Trophoblast cell (in vitro differentiated cells and primary cell): ENCODE measurements at regions not wholly inside any gene's neighbourhood (a gene's known extent, or its start where the extent isn't known, plus 50 kb on each side); places are given as distances from the start of the nearest gene placed in this dataset.

Experiments
- DNase-seq, 2 donors: peaks; one replicate each; pipeline ENCODE4 v3.0.0-alpha.2; 2016
- H2AFZ ChIP-seq: 2 replicates; pipeline ENCODE4 v1.6.1; 2013; ENCODE audit warnings: low read length, moderate library complexity, mild to moderate bottlenecking; ENCODE audit not compliant: insufficient read depth, poor library complexity
- H2AK5ac ChIP-seq: 2 replicates; pipeline ENCODE4 v1.6.1; 2013; ENCODE audit warnings: mild to moderate bottlenecking, low read length
- H2BK120ac ChIP-seq: 2 replicates; pipeline ENCODE4 v1.6.1; 2013; ENCODE audit warnings: low read length, mild to moderate bottlenecking, moderate library complexity; ENCODE audit not compliant: insufficient read depth, poor library complexity
- H2BK12ac ChIP-seq: 2 replicates; pipeline ENCODE4 v1.6.1; 2013; ENCODE audit warnings: mild to moderate bottlenecking, low read length, moderate library complexity
- H2BK5ac ChIP-seq: 2 replicates; pipeline ENCODE4 v1.6.1; 2013; ENCODE audit warnings: low read length, low read depth, moderate library complexity, mild to moderate bottlenecking; ENCODE audit not compliant: poor library complexity
- H3K14ac ChIP-seq: 2 replicates; pipeline ENCODE4 v1.6.1; 2013; ENCODE audit warnings: mild to moderate bottlenecking, low read length
- H3K18ac ChIP-seq: 2 replicates; pipeline ENCODE4 v1.6.1; 2013; ENCODE audit warnings: mild to moderate bottlenecking, low read length
- H3K23ac ChIP-seq: 2 replicates; pipeline ENCODE4 v1.6.1; 2013; ENCODE audit warnings: low read length
- H3K27ac ChIP-seq: 2 replicates; pipeline ENCODE4 v1.5.1; 2013; ENCODE audit warnings: low read depth, mild to moderate bottlenecking, inconsistent platforms, low read length, moderate library complexity
- H3K27me3 ChIP-seq: 2 replicates; pipeline ENCODE4 v1.6.1; 2013; ENCODE audit warnings: inconsistent platforms, mild to moderate bottlenecking, low read length, moderate library complexity; ENCODE audit not compliant: insufficient read depth
- H3K36me3 ChIP-seq, 2 experiments: 1 replicate in 1 of 2; 2 replicates in 1 of 2; pipeline ENCODE4 v1.6.1; 2013; ENCODE audit warnings: low read length in 2 of 2, mild to moderate bottlenecking in 2 of 2, moderate library complexity in 1 of 2; ENCODE audit not compliant: insufficient read depth in 2 of 2, control insufficient read depth in 1 of 2
- H3K4ac ChIP-seq: 2 replicates; pipeline ENCODE4 v1.6.1; 2013; ENCODE audit warnings: low read depth, mild to moderate bottlenecking, low read length, moderate library complexity
- H3K4me1 ChIP-seq, 2 experiments: 1 replicate in 1 of 2; 2 replicates in 1 of 2; pipeline ENCODE4 v1.6.1; 2013; ENCODE audit warnings: low read length in 2 of 2, mild to moderate bottlenecking in 2 of 2, moderate library complexity in 1 of 2; ENCODE audit not compliant: insufficient read depth in 2 of 2, control insufficient read depth in 1 of 2
- H3K4me2 ChIP-seq: 2 replicates; pipeline ENCODE4 v1.6.1; 2013; ENCODE audit warnings: inconsistent platforms, mild to moderate bottlenecking, low read length, moderate library complexity
- H3K4me3 ChIP-seq: 2 replicates; pipeline ENCODE4 v1.5.1; 2013; ENCODE audit warnings: mild to moderate bottlenecking, low read depth, low read length, inconsistent platforms
- H3K79me1 ChIP-seq: one replicate; pipeline ENCODE4 v1.6.1; 2013; ENCODE audit warnings: low read length
- H3K79me2 ChIP-seq: 2 replicates; pipeline ENCODE4 v1.6.1; 2013; ENCODE audit warnings: low read length, mild to moderate bottlenecking; ENCODE audit not compliant: control insufficient read depth, insufficient read depth, poor library complexity
- H3K9ac ChIP-seq: 2 replicates; pipeline ENCODE4 v1.6.1; 2013; ENCODE audit warnings: mild to moderate bottlenecking, low read length
- H3K9me3 ChIP-seq: 2 replicates; pipeline ENCODE4 v1.6.1; 2013; ENCODE audit warnings: low read depth, mild to moderate bottlenecking, control low read depth, inconsistent platforms, low read length; ENCODE audit not compliant: insufficient read depth
- H4K12ac ChIP-seq: 2 replicates; pipeline ENCODE4 v1.6.1; 2013; ENCODE audit warnings: low read depth, mild to moderate bottlenecking, low read length, moderate library complexity
- H4K8ac ChIP-seq: 2 replicates; pipeline ENCODE4 v1.6.1; 2013; ENCODE audit warnings: low read depth, mild to moderate bottlenecking, low read length, moderate library complexity
- H4K91ac ChIP-seq: one replicate; pipeline ENCODE4 v1.6.1; 2013; ENCODE audit warnings: low read depth, mild to moderate bottlenecking, low read length, moderate library complexity
- WGBS: extraction: QIAGEN DNeasy Blood & Tissue Kit; methylation state at CpG from one replicate; pipeline ENCODE4 v1.1.7; 2013; ENCODE audit warnings: missing lambda C conversion rate; ENCODE audit not compliant: insufficient read length, insufficient coverage; ENCODE audit errors: extremely low coverage; 5-methylcytosine and 5-hydroxymethylcytosine counted together

GRCh38 chr2:144854596-144854995 is 334.7 kb upstream of the ZEB2 start:
- Histone ChIP-seq H2BK120ac (no peak overlapping the region), H3K36me3 (no peaks in the 10 kb centered on the region), H2BK12ac (no peak overlapping the region), H3K4me3 (no peak overlapping the region), H3K23ac (no peak overlapping the region), H3K27ac (no peak overlapping the region), H3K14ac (no peak overlapping the region), H3K79me2 (no peaks in the 10 kb centered on the region), H3K9ac (no peak overlapping the region), H3K4me1 (no peaks in the 10 kb centered on the region), H3K4ac (no peak overlapping the region), H4K8ac (no peak overlapping the region), H3K4me2 (no peak overlapping the region), H4K91ac (no peak overlapping the region), H4K12ac (no peak overlapping the region), H2BK5ac (no peak overlapping the region), H3K9me3 (peaks cover 1% of the 10 kb centered on the region), H2AFZ (no peak overlapping the region), H3K79me1 (no peaks in the 10 kb centered on the region), H2AK5ac (no peak overlapping the region), H3K27me3 (no peaks in the 10 kb centered on the region), H3K18ac (no peak overlapping the region)
- DNase-seq, result no peak
- WGBS, result no CpG with 5 or more reads among the region's 4 CpGs

- Histone ChIP-seq H2BK12ac (no peak overlapping the region), H3K27ac (no peak overlapping the region), H3K9ac (no peak overlapping the region), H2AK5ac (no peak overlapping the region), H3K79me2 (no peaks in the 10 kb centered on the region), H3K4me3 (no peak overlapping the region), H3K23ac (no peak overlapping the region), H3K4me2 (no peak overlapping the region), H2BK120ac (no peak overlapping the region), H3K4me1 (no peaks in the 10 kb centered on the region), H3K36me3 (no peaks in the 10 kb centered on the region), H4K12ac (no peak overlapping the region), H3K9me3 (peaks cover 1% of the 10 kb centered on the region), H4K8ac (no peak overlapping the region), H3K79me1 (no peaks in the 10 kb centered on the region), H3K27me3 (no peaks in the 10 kb centered on the region), H3K4ac (no peak overlapping the region), H4K91ac (no peak overlapping the region), H3K14ac (no peak overlapping the region), H2BK5ac (no peak overlapping the region), H3K18ac (no peak overlapping the region), H2AFZ (no peak overlapping the region)
- no peak for DNase-seq
- WGBS, result no CpG with 5 or more reads among the region's 3 CpGs
Observed at GRCh38 chr2:144849612-144850011, 329.7 kb upstream of the ZEB2 start.

DNA sequence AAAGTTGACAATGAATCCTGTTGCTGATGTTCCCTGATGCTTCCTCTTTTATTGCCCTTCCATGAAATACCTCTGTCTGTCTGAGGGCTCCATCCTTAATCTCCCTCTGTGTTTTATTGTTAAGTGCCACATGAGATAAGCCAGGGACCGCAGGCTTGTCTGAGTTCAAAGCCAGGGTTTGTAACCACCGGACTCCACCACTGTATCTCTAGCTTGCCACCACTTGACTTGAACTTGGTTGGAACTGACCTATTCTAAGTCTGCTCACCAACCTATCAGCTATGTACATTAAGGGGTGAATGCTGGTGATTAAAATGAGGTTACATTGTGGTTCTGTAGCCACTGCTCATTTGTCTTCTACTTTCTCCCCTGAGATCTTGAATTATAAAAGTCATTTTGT is 328.5 kb upstream of the ZEB2 start:
- no peak overlapping the region for H3K4me2 ChIP-seq
- H4K12ac ChIP-seq, result no peak overlapping the region
- no peak overlapping the region for H2AFZ ChIP-seq
- no peak overlapping the region for H2BK12ac ChIP-seq
- H3K36me3 ChIP-seq, result no peaks in the 10 kb centered on the region
- no peak overlapping the region for H3K4me3 ChIP-seq
- H3K4ac ChIP-seq, result no peak overlapping the region
- no peak overlapping the region for H3K9ac ChIP-seq
- no peak overlapping the region for H2AK5ac ChIP-seq
- H2BK120ac ChIP-seq, result no peak overlapping the region
- no peaks in the 10 kb centered on the region for H3K27me3 ChIP-seq
- H3K4me1 ChIP-seq, result no peaks in the 10 kb centered on the region
- no peaks in the 10 kb centered on the region for H3K79me2 ChIP-seq
- H3K18ac ChIP-seq, result no peak overlapping the region
- H3K23ac ChIP-seq, result no peak overlapping the region
- no peak overlapping the region for H3K27ac ChIP-seq
- no peaks in the 10 kb centered on the region for H3K79me1 ChIP-seq
- no peak overlapping the region for H3K14ac ChIP-seq
- H4K8ac ChIP-seq, result no peak overlapping the region
- DNase-seq, result no peak
- WGBS, result no CpG with 5 or more reads among the region's 2 CpGs
- no peak overlapping the region for H2BK5ac ChIP-seq
- no peak overlapping the region for H4K91ac ChIP-seq
- H3K9me3 ChIP-seq, result peaks cover 1% of the 10 kb centered on the region

DNA sequence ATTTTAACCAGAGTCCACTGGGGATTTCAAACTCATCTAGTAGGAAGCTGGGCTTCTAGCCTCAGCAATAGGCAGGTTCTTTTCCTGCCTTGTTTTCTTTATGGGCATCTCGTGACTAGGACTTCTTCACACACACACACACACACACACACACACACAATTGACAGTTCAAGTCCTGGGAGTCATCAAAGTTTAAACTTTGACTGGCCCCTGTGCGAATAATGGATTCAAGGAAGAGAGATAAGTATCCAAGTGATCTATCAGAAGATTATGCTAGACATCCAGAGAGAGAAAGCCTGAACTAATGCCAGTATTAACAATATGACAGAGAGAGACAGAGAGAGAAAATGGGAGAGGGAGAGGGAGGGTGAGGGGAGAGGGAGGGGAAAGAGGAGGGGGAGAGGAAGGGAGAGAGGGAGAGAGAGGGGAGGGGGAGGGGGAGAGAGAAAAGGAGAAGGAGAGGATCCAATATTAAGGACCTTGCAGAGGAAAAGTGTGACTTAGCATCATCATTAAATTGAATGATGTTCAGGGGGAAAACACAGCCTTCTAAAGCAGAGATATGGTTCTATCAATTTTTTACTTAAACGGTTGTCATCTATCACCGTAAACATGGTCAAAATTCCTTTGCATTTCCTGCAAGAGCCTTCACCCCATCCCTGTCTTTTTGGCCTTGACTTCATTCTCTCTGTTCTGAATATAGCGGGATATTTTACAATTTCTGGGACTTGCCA is 327.6 kb upstream of the ZEB2 start:
- H4K12ac ChIP-seq, result no peak overlapping the region

More for the DNA sequence above, 327.6 kb upstream of the ZEB2 start:
- Histone ChIP-seq H3K4ac (no peak overlapping the region), H3K9me3 (no peaks in the 10 kb centered on the region), H3K4me2 (no peak overlapping the region), H3K23ac (no peak overlapping the region), H2AK5ac (no peak overlapping the region), H2BK120ac (no peak overlapping the region), H3K36me3 (no peaks in the 10 kb centered on the region), H3K79me2 (no peaks in the 10 kb centered on the region), H3K27ac (no peak overlapping the region), H2BK12ac (no peak overlapping the region), H3K4me1 (no peaks in the 10 kb centered on the region), H4K91ac (no peak overlapping the region), H4K8ac (no peak overlapping the region), H2AFZ (no peak overlapping the region), H3K14ac (no peak overlapping the region), H3K27me3 (no peaks in the 10 kb centered on the region), H3K4me3 (no peak overlapping the region), H3K9ac (no peak overlapping the region), H3K79me1 (no peaks in the 10 kb centered on the region), H2BK5ac (no peak overlapping the region), H3K18ac (no peak overlapping the region)
- WGBS, result no CpG with 5 or more reads among the region's 5 CpGs
- DNase-seq, result no peak
